HEK293T (cell line): ENCODE measurements at regions not wholly inside any gene's neighbourhood (a gene's known extent, or its start where the extent isn't known, plus 50 kb on each side); places are given as distances from the start of the nearest gene placed in this dataset.

Experiments
- ELF4 ChIP-seq: fragments of 450-650 bp; IDR thresholded peaks from 2 replicates; pipeline ENCODE4 v1.6.1; 2017; ENCODE audit warnings: antibody characterized with exemption
- L3MBTL2 ChIP-seq: fragments of 450-650 bp; conservative IDR thresholded peaks from 2 replicates; pipeline ENCODE4 v1.6.1; 2016; ENCODE audit warnings: mild to moderate bottlenecking
- NFRKB ChIP-seq: fragments of 450-650 bp; IDR thresholded peaks from 2 replicates; pipeline ENCODE4 v1.6.1; 2016; ENCODE audit warnings: mild to moderate bottlenecking, moderate library complexity
- SP1 ChIP-seq: fragments of 450-650 bp; IDR thresholded peaks from 2 replicates; pipeline ENCODE4 v1.6.1; 2017
- SUZ12 ChIP-seq: fragments of 450-650 bp; IDR thresholded peaks from 2 replicates; pipeline ENCODE4 v1.6.1; 2016; ENCODE audit warnings: mild to moderate bottlenecking
- ZNF384 ChIP-seq: fragments of 450-650 bp; IDR thresholded peaks from 2 replicates; pipeline ENCODE4 v1.6.1; 2016

DNA sequence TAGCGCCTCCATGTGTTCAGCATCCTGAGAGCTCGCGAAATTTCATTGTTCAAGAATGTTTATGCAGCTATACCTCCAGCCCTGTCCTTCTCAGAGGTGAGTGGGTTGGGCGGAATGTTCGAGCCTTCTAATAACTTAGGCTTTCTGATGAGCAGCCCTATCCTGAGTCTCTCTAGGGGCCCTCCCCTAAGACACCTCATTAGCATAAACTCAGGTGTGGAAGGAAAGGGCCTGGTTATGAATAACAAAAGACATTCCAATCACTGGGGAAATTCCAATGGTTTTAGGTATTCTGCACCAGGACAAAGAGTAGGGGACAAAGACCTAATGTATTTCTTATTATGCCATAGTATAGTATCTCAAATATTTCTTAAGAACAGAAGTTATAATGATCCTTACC is 138.1 kb upstream of the PDZRN3 start:
- TF ChIP-seq NFRKB: no peak
- TF ChIP-seq SP1: no peak
- TF ChIP-seq SUZ12: no peak
- TF ChIP-seq ELF4: no peak
- no peak for TF ChIP-seq L3MBTL2
- no peak for TF ChIP-seq ZNF384
